NCI-H2227 treated with DMSO at 0.1 percent for 48 hours (cell line): ENCODE measurements at regions not wholly inside any gene's neighbourhood (a gene's known extent, or its start where the extent isn't known, plus 50 kb on each side); places are given as distances from the start of the nearest gene placed in this dataset.

Experiments
- DNase-seq: peaks from one replicate; lab custom pipeline; 2025; lab: John Stamatoyannopoulos, UW

DNA sequence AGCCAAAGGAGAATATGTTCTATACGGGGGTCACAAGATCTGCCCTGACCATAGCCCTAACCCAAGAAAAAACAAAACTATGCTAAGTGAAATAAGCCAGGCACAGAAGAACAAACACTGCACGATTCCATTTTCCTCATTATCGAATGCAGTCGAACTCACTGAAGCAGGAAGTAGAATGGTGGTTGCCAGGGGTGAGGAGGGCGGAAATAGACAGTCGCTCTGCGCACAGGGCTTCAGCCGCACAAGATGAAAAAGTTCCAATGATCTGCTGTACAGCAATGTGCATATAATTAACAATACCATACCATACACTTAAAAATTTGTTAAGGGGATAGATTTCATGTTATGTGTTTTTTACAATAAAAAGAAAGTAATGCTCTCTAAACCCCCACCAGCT lies 257.7 kb downstream of the TXNL1 start:
- no peak for DNase-seq

DNA sequence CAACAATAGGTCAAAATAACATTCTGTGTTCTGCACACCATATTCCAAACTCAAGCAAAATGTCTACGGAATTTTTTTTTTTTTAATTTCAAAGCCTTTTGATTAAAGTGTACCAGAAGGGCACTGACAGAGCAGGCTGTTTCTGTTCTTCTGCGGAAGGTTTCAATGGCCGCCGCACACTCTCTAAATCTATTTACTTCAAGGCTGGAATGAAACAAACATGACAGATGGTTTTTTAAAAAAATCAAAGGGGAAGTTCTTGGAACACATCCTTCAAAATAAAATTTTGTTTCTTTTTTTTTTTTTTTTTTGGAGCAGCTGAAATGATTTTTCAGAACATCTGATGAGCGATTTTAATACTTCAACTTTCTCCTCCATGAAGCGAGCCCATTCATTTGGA lies 259.1 kb downstream of the TXNL1 start:
- no peak for DNase-seq

DNA sequence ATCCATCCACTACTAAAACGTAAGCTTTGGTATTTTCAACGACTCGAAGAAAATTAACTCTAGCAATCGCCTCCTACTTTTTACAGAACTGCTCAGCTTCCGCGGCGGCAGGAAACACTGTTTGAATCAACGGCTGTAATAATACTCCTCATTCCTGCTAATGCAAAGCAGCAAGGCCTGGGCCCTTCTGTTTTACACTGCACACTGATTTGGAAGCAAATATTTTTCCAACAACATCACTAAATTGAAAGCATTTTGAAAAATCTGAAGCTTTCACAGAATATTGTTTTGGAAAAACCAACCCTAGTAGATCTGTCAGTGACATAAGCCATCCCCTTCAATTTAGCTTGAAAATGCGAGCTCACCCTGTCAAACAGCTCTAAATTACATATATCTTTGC lies 261.2 kb downstream of the TXNL1 start:
- no peak for DNase-seq

DNA sequence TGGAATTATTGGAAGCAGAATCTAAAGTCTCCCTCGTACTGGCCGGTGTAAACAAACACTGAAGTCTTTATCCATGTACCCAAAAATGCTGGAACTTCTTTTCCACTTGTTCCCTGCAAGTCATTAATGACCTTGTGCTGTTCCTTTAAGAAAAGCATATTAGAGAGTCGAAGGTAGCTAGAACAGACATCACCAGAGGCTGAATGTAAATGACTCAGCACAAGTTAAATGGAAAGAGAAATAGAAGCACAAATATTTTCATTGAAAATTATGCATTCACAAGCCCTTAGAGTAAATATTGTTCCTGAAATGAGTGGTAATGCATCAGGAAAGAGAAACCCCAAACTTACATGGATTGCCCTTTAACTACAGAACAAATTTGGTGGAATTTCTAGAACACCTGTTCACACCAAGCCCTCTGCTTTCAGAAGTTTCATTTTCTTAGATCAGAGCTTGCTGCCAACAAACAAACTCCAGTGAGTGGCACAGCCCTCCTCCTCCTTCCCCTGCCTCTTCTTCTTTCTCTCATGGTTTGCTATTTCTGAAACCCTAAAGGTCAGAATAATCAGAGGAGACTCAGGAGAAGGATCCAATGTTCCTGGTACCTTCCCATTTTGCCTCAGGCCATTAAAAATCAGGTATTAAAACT lies 264.3 kb downstream of the TXNL1 start:
- no peak for DNase-seq

DNA sequence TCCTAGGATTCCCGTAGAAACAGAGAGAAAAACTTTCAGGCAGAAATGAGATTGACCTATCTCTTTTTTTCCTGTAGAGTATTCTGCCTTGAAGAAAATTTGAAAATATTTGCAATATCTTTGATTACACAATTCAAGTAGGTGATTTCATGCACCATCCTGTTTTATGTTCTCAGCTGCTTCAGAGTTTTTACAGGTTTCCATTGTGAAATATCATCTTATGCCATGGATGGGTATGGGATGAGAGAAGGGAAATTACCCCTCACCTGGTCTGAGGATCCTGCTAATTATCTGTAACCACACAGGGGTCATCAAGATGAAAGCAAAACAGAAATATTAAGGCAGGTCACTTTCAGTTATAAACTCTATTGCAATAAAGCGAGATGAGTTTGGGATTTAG lies 264.8 kb downstream of the TXNL1 start:
- no peak for DNase-seq

DNA sequence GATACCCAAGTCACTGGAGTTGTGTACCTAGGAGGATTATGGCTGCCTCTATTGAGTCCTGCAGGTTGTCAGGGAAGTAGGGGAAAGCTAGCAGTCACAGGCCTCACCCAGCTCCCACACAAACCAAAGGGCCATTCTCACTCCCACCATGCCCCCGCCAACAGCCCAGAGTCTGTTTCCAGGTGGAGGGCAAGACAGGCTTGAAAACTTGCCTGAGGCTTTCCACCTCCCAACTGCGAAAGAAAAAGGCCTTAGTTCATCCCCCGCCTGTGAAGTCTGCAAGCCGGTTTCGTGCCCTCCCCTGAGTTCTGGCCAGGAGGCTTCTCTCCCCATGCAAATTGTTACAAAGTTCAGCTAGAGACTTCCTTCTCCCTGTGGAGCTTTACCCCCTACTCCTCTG lies 270.3 kb downstream of the TXNL1 start:
- no peak for DNase-seq

DNA sequence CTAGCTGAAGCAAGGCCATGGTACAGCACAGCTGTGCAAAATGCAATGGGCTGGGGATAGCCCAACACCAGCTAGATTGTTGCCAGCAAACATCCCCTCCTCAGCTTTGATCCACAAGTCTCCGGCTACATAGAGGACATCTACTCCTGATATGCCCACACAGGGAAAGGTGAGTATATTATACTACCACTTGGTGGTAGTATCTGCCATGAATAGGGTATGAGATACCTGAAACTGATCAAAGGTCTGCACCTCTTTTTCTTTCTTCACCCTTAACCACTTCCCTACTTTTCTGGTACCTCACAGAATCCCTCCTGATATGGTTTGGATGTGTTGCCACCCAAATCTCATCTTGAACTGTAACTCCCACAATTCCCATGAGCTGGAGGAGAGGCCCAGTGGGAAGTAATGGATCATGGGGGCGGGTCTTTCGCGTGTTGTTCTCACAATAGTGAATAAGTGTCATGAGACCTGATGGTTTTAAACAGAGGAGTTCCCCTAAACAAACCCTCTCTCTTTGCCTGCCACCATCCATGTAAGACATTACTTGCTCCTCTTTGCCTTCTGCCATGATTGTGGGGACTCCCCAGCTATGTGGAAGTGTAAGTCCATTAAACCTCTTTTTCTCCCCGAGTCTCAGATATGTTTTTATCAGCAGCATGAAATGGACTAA lies 279.6 kb downstream of the TXNL1 start:
- no peak for DNase-seq

DNA sequence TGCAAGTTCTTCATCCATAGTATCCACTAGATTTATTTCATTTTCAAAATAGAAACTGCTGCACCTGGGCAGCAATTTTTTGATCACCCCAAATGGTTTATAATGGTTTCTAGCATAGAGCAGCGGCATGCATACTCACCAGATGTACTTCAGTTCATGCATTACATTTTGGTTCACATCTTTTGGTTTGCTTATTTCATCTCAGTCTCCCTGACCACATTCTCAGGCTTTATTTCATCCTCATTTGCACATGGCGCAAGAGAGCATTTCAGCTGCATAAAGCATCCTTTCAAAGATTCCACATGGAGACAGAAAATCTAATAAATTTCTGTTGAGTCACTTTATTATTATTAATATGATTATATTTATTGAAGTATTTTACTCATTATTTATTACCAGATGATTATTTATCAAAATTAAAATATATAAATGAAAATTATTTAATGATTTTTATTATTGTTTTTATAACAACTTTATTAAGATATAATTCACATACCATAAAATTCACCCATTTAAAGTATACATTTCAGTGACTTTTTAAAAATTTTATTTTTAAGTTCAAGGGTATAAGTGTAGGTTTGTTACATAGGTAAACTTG lies 284.6 kb downstream of the TXNL1 start:
- no peak for DNase-seq

DNA sequence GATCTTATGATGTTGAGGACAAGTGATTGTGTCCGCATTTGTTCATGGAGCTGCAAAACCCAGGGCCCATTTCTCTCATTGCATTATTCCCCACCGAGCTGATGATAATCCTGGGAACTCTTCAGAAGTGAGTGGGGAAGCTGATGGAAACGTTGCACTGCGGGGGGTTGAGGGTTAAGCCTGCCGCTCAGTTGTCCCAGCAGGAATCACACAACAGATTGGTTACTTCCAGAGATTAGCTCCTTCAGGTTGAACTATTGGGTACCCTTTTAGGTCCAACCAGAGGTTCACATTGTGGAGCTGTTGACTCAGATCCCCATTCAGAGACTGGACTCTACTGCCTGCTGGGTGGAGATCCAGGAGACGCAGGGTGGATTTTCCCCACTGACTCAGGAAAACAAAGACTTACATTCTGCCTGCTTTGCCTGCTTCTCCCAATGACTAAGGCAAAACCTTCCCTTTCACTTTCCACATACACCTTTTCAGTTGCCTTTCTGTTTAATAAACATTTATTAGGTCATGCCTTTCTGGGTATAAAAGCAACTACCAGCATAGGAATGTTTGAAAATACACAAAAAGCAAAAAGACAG lies 286.4 kb downstream of the TXNL1 start:
- DNase-seq: no peak

DNA sequence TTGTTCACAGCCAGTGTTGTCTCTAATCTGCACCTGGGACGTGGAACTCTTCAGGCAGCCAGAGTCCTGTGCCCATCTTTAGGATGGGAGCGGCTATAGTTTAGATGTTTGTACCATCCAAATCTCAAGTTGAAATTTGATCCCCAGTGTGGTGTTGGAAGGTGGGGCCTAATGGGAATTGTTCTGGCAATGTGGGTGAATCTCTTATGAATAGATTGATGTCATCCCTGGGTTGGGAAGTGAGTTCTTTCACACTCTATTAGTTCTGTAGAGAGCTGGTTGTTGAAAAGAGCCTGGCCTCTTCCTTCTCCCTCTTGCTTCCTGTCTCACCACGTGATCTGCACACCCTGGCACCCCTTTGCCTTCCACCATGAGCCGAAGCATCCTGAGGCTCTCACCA lies 300.9 kb downstream of the TXNL1 start:
- DNase-seq: no peak

DNA sequence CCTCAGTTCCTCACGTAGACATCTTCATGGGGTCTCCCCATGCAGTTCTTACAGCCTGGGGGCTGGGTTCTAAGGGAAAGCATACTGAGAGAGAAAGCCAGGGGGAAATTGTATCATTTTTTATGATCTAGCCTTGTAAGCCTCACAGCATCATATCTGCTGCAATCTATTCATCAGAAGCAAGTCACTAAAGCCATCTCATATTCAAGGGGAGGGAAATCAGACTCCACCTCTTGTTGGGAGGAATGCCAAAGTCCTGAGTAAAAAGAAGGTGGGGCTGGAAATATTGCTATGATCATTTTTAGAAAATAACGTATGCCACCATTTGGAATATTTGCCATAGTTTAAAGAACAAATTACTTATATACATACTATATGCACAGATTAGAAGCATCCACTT lies 304.6 kb downstream of the TXNL1 start:
- DNase-seq: no peak

DNA sequence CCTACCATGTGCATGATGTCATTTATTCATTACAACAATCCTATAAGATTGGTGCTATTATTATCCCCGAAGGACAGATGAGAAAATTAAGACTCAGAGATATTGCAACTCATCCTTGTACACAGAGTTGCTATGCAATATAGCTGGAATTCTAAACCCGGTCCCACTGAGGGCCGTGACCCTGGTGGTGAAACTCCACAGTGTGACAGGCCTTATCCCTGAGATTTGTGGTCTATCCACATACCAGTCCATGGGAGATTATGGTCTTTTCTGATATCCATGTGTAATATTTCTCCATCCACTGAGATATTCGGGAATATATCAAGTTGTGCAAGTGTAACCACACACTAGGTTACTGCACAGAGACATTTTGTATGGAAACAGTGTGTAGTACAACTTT lies 305.2 kb downstream of the TXNL1 start:
- DNase-seq: no peak

DNA sequence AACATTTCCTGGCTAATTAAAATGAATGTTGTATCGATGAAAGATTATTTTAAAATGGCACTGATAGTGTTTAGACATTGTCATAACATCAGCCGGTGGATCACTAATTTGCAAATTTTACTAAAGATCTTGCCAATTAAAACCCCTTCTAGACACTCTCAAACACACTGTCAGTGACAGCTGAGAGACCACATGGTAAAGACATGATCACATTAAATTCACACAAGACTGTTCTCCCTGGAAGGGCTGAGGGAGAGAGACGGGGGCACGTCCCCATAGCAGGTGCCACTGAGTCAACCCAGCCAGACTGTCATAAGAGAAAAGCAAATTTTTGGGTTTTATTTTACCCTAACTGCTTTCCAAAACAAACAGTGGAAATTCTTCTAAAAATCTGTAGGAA lies 306.0 kb downstream of the TXNL1 start:
- DNase-seq: no peak

DNA sequence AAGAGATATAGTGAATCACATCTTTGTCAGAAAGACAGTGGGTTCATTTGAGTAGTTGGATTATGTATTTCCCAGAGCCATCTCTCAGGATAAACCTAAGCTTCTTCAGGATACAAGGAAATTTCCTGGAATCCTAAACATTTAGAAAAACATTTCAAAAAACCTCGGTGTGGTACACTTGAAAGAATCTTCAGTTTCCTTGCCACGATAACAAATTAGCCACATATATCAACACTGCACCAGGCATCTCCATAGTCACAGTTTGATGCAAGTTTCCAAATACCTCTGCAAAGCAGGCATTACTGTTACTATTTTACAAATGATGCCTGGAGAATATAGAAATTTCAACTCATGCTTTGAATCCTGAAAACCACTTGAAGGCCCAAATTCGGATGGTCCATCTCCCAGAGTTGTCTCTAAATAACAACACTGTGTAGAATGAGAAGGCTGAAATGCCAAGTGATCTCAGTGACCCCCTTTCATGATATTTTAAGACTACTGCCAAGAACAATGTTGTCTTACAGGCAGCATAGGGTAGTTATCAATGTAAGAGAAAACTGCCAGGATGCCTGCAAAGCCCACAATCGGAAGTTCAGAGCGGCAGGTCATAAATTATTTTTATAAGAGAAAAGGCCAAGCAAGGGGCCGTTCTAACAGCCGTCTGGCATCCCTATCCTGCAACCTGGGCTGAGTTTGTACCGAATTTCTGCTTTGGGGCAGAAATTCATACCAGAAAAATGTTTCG lies 307.9 kb downstream of the TXNL1 start:
- DNase-seq: no peak

DNA sequence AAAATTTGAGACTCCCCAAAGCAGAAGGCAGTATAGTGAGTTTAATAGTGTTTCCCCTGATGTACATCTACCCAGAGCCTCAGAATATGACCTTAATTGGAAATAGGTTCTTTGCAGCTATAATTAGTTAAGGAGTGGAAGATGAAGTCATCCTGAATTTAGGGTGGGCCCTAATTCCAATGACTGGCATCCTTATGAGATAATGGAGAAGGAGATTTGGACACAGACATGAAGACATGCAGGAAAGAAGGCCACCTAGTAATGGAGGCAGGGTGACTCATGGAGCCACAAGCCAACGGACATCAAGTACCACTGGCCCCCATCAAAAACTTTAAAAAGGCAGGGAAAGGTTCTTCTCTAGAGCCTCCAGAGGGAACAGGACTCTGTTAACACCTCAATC lies 308.9 kb downstream of the TXNL1 start:
- DNase-seq: no peak

DNA sequence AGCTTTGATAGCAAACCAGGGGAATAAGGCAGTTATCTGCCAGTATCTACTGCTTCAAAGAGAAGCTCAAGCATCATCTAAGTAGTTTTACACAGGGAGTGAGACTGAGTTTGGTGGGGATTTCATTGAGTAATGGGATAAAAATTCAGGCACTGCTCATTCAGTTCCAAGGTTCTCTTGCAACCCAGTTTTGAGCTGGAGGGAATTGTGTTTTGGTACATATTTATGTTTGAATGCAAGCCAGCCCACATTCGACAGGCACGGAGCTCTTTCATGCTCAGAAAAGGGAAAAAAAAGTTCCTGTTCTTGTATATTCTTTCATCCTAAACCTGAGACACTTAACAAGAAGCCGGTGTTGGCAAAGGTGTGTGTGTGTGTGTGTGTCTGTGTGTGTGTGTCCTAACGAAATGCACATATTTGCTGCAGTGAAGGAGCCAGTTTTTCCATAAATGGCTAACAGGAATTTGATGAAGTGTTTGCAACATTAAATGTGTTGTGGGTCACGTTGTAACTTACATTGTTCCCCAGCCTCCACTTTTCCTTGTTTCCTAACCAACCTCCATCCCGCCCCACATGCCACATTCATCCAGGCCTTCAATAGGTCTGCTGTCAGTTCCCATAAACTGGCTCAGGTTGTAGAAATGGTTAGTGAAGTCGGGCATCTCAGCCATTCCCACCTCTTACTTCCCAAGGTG lies 311.1 kb downstream of the TXNL1 start:
- no peak for DNase-seq

DNA sequence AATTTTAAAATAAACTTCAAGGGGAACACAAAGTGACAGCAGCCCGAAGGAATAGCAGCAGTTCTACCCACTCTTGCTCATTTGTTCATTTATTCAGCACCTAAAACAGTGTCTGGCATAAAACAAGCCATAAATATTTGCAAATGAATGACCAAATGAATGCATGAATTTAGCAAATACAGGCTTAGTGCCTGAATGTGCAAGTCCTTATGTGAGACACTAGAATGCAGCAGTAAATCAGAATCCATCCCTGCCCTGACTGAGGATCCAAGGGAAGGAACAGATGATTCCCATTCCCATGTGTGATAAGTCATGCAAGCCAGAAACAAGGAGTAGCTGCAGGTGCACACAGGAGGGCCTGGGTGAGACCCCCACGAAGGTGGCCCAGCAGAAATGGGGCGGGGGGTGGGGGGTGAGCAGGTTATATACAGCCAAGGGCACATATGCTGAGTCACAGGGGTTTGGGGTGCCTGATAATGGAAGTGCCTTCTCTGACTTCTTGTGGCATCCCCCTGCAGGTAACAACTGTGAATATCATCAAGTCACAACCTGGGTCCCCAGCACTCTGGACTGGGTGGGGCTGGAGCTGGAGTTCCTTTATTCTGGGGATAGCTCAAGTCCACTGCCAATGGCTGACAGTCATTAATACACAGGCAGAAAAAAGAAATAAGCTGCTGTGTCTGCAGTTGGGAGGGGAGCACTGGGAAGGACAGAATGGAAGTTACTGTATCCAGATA lies 311.9 kb downstream of the TXNL1 start:
- DNase-seq: no peak

DNA sequence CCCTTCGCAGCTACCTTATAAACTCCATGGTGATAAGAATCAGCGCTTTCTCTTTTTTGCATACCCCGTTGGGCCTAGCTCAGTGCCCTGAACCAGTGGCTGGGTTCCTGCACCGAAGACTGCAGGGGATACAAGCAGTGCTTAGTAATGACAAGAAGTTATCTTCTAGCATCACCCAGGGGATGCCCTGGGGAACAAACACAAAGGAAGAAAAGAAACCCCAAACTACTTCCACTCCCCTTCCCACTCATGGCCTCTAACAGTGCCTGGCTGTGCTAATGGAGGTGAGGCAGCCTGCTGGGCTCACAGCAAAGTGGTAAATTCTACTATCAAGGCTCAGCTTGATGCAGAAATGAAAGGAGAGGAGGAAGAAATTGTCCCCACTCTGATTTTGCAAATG lies 314.7 kb downstream of the TXNL1 start:
- no peak for DNase-seq

DNA sequence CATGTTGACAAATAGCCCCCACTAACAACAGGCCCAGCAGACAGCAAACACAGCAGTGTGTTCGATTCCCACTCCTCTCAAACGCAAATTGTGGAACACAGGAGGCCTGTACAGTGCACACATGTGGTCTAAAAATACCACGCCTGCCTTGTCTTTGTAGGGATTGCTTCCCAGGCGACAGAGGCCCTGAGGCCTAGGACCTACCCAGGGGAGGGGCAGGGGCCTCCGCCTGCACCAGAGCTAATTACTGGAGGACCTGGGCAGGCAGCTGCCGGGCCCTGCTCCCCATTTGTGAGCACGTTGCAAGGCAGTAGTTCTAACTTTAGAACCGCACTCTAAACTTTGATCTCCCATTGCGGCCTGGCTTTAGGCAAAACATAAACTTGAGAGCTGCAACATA lies 316.0 kb downstream of the TXNL1 start:
- DNase-seq: no peak

DNA sequence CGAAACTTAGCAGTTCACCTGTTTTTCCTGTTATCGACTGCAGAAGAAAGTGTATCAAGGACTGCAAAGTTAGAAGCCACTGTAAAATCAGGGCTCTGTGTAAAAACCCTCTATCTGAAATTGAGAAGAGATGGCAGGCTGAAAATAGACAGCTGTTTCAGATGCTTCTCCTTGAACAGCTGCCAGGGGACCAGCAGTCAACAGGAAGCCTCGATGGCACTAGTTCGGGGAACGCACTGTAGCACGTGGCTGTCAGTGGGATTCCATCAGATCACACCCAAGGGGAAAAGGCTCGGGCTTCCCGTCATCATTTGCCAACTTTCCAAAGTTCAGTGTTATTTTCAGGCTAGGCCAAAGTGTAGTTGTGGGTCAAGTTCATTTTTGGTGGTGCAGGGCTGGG lies 316.9 kb downstream of the TXNL1 start:
- no peak for DNase-seq

DNA sequence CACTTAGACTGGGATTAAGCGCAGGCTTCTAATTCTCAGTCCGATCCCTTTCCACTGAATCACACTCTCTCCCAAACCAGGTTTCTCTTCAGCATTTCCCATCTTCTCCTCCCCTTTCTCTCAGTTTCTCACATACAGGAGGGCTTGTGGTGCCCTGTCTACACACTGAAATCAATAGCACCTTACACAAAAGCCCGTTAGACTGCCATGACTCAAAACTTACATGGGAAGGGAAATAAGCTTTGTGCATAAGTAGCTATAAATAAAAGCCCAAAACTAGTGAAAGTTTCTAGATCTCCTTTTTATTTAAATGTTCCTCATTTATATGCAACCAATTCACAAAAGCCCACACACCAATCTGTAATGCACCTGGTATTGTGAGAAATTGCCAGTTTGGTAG lies 318.4 kb downstream of the TXNL1 start:
- no peak for DNase-seq
